ENCODE measurements at regions not wholly inside any gene's neighbourhood (a gene's known extent, or its start where the extent isn't known, plus 50 kb on each side); places are given as distances from the start of the nearest gene placed in this dataset.

GRCh38 chr2:18645315-18645714, 55.9 kb upstream of the NT5C1B start:
- no peak for DNase-seq

- DNase-seq, result no peak
These were observed 54.7 kb upstream of the NT5C1B start for GRCh38 chr2:18644115-18644462.

GRCh38 chr2:18643326-18644114, 54.2 kb upstream of the NT5C1B start:
- DNase-seq, result no peak

- DNase-seq, result no peak
These were observed 52.5 kb upstream of the NT5C1B start for GRCh38 chr2:18641823-18642222.

GRCh38 chr2:18639756-18640453, 50.5 kb upstream of the NT5C1B start:
- no peak for DNase-seq
